Activated CD8-positive, alpha-beta memory T cell treated with anti-CD3 and anti-CD28 coated beads, Interleukin-2, amount 50 U/mL, for 4 hours (primary cell): ENCODE measurements at regions not wholly inside any gene's neighbourhood (a gene's known extent, or its start where the extent isn't known, plus 50 kb on each side); places are given as distances from the start of the nearest gene placed in this dataset.
"Not testable (repeated sequence)": the region's sequence is repeated elsewhere in the genome, so short reads cannot be mapped to it uniquely, and the experiment has no call there.

Experiments
- DNase-seq: peaks from one replicate; pipeline ENCODE4 v3.0.0-alpha.2; 2020

DNA sequence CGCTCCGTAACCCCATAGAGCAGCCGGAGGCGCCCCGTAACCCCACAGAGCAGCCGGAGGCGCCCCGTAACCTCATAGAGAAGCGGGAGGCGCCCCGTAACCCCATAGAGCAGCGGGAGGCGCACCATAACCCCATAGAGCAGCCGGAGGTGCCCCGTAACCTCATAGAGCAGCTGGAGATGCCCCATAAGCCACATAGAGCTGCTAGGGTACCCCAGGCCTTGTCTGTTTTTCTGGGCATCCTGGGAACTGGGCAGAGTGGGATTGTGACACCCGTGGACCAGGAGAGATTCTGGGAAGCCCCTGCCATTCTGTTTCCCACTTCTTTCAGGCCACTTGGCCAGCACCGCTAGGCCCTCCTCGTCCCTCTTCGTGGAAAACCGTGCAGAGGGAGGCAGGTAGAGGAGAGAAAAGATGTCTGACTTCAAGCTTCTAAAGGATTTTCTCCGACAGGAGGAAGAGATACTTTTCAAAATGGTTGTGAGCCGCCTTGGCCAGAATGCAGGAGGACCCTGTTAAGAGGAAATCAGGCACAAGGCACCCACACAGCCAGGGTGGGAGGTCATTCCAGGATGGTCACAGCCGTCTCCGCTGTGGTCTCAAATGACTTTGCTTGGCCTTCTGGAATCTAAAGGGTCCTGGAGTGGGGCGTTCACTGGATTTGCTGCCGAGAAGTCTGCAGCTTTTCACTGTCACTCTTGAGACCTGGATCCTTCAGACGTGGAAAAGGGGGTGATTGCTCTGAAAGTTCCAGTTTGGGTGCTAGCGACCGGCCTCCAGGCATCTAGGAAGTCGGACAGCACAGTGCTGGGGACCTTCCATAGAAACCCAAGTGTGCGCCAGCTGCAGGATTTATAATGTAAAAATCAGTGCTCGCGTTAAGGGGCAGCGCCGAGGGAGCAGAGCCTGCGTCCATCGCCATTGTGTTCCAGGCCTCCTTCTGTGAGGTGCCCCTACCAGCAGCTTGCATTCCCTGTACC lies 178.3 kb upstream of the ZNF469 start:
- not testable (repeated sequence) for DNase-seq

- not testable (repeated sequence) for DNase-seq
These were observed 177.3 kb upstream of the ZNF469 start for GRCh38 chr16:88205482-88205881.

GRCh38 chr16:88206006-88206405 lies 176.8 kb upstream of the ZNF469 start:
- not testable (repeated sequence) for DNase-seq

DNA sequence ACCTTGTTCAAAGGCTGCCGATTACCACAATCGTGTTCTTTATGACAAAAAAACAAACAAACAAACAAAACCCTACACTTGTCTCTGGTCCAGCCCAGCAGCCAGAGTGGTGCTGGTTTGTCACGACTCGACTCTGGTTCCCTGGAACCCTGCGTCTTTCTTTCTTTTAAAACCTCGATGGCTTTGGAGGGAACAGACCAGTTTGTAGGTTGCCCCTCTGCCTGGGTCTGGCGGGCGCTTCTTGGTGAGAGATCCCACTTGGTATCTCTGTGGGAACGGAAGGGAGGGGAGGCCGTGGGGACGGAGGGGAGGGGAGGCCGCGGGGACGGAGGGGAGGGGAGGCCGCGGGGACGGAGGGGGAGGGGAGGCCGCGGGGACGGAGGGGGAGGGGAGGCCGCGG lies 176.2 kb upstream of the ZNF469 start:
- not testable (repeated sequence) for DNase-seq

- DNase-seq, result no peak
These were observed 174.6 kb upstream of the ZNF469 start for GRCh38 chr16:88208112-88208511.

DNA sequence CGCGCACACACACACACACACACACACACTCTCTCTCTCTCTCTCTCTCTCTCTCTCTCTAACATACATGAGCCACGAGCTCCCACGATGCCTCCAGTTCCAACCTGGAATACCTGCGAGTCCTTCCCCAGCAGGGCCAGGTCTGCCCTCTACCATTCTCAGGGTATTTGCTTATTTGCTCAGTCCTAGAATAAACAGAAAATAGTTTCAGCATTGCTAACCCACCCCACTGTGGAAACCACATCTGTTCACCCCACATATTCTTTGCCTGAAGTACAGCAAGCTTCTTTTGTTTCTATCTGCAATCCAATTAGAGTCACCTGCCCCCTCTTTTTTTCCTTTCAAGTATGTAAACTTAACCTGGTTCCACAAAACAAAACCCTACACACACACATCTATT lies 174.0 kb upstream of the ZNF469 start:
- not testable (repeated sequence) for DNase-seq

DNA sequence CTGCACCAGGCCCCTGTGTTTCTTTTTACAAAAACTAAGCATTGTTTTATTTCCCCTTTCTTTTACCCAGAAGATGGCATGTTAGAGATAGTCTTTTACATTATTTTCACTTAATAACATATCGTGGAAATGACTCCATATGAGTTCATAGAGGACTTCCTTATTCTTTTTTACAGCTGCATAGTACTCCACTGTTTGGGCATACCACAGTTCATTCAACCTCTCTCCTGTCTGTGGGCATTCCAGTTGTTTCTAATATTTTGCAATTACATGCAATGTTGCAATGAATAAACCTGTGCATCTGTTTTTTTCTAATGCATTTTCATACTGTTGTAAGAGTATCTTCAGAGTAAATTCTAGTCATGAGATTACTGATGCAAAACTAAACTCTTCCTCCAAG lies 173.2 kb upstream of the ZNF469 start:
- DNase-seq, result not testable (repeated sequence)

- DNase-seq, result not testable (repeated sequence)
These were observed 168.8 kb upstream of the ZNF469 start for GRCh38 chr16:88213937-88214336.

GRCh38 chr16:88221001-88221761 lies 161.6 kb upstream of the ZNF469 start:
- DNase-seq, result not testable (repeated sequence)

DNA sequence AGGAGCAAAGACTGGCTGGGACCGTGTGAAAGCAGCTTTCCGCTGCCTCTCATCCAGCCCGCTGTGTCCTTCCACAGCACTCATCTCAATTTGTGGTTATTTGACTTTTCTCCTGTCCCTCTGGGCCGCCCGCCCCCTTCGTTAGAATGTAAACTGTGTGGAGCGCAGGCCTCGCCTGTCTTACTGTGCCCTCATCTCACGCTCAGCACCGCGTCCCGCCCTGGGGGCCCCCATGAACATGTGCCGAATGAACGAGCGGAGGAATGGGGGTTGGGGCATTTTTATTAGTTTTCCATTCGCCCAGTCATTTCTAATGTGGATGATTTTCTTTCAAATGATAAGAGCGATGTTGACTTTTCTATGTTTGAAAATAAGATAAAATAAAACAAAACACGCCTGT lies 159.1 kb upstream of the ZNF469 start:
- not testable (repeated sequence) for DNase-seq

DNA sequence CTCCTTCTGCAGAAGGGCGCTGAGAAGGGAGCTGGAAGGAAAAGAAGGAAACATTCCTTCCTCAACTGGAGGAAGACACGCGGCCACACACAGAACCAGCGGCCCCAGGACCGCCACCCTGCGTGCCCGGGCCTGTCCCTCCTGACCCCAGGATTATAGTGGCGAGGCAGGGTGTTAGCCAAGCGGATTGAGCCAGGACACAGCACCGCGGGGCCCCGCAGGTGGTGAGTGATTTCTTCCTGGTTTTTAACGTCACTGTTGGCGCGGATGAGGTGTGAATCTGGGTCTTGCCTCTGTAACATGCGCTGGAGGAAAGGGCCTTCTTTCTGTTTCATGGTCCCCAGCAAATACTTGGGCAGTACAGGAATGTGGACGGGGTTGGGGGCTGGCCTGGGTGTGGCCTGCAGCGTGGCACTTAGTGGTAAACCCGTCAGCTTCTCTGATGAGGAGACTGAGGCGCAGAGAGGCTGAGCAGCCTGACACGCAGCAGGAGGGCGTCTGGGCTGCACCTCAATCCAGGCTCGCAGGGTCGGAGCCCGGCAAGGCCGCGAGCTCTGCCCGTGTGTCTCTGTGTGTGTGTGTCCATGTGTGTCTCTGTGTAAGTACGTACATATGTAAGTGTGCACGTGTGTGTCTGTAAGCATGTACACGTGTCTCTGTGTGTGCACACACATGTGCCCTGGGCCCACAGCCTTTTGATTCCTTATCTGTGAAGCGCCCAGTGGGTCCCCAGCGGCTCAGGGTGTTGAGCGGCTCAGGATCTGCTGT lies 158.4 kb upstream of the ZNF469 start:
- DNase-seq, result not testable (repeated sequence)

- DNase-seq, result not testable (repeated sequence)
These were observed 157.0 kb upstream of the ZNF469 start for GRCh38 chr16:88225640-88226230.

- DNase-seq, result not testable (repeated sequence)
These were observed 156.5 kb upstream of the ZNF469 start for GRCh38 chr16:88226302-88226701.

DNA sequence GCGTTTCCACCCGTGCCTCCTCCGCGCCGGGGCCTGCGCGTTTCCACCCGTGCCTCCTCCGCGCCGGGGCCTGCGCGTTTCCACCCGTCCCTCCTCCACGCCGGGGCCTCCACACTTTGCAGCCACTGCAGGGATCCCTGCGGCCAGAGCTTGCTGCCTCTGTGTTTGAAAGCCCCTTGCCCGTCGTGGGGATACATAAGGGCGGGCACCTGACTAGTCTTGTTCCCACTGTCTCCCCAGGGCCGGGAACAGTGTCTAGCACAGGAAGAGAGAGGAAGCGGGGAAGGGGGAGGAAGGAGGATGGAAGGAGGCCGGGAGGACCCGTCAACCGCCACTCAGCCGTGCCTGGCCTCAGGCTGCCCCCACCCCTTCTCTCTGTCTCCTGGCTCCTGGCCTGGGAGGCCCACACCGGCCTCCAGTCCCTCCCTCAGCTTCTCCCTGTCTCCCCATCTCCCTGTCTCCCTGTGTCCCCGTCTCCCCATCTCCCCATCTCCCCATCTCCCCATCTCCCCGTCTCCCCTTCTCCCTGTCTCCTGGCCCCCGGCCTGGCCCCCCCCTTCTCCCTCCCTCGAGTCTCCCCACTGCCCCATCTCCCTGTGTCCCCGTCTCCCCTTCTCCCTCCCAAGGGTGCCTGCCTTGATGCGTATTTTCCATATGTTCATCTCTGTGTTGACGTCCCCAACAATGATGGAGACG lies 155.6 kb upstream of the ZNF469 start:
- DNase-seq, result not testable (repeated sequence)

GRCh38 chr16:88227722-88228482 lies 154.9 kb upstream of the ZNF469 start:
- not testable (repeated sequence) for DNase-seq

DNA sequence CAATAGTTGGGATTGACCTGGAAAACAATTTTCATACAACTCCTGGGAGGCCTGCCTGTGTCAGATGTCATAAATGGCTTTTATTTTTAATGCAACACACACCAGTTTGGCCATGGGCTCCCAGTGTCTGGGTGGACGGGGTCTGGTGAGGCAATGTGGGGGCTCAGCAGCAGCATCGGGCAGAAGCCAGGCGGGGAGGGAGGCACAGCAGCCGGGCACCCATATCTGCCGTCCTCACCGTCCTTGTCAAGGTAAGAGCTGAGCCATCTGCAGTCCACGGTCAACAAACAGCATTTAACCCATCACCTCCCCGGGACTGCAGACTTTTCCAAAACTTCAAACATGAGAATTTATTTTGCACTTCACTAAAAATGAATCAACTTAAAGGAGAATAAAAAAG lies 154.0 kb upstream of the ZNF469 start:
- DNase-seq, result not testable (repeated sequence)

DNA sequence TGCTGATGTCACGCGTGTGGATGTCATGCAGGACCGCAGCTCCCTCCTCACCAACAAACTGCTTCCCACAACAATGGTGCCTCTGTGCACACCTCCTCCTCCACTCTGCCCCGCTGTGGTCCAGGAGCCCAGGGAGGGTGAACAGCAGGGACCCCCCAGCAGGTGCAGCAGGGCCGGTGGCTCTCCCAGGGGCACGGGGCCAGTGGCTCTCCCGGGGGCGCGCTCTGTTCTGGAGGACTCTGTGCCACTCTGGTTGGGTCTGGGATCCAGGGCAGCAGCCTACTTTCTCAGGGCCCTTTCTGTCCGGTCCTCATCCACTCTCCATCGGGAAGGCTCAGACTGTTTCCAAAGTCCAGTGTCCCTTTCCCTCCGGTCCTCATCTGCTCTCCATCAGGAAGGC lies 153.0 kb upstream of the ZNF469 start:
- not testable (repeated sequence) for DNase-seq

DNA sequence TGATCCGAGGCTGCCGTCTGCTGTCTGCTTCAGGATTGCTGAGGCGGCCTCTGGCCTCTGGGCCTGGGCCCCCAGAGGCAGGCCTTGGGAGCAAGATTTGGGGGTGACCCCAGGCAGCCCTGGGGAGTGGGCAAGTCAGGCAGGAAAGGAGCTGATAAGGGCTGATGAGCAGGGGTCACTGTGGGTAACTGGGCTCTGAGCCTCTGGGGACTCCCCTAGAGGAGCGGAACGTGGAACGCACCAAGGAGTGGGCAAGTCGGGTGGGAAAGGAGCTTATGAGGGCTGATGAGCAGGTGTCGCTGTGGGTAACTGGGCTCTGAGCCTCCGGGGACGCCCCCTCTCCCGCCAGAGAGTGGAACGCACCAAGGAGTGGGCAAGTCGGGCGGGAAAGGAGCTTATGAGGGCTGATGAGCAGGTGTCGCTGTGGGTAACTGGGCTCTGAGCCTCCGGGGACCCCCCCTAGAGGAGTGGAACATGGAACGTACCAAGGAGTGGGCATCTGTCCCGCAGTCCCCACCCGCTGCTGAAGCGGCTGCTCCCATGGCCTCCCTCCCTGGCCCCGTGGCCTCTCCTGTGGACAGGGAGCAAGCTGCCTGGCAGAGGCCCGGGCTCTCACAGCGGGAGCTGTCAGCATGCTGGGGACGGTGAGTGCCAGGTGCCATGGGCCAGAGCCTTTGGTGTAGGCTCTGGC lies 152.3 kb upstream of the ZNF469 start:
- not testable (repeated sequence) for DNase-seq

DNA sequence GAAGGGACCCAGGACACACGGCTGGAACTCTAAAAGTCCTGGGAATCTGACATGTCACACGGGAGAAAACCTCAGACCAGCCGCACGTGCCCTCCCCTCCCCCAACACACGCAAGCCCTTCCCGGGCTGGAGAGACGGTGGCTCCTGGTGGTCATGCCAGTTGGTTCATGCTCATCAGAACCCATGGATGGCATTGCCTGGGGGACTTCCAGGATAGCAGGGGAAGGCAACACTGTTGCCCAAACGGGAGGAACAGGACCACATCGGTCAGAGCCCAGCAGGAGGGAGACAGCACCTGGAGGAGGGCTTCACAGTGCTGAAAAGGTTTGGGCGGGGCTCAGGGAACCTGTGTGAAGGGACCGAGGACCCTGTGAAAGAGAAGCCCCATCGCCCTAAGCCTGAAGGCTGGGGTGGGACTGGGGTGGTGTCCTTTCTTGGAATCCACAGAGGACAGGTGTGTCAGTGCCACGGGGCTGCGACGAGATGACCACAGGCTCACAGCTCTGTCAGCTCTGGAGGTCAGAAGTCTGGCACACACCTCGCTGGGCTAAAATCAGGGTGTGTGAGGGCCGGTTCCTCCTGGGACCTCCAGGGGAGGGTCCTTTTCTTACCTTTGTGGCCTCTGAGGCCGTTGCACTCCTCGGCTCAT lies 151.7 kb upstream of the ZNF469 start:
- not testable (repeated sequence) for DNase-seq

GRCh38 chr16:88231839-88232238 lies 150.9 kb upstream of the ZNF469 start:
- not testable (repeated sequence) for DNase-seq
